DOHH2 (cell line): ENCODE measurements at regions not wholly inside any gene's neighbourhood (a gene's known extent, or its start where the extent isn't known, plus 50 kb on each side); places are given as distances from the start of the nearest gene placed in this dataset.

ENCODE experiments used
- H3F3A ChIP-seq: fragments of 200-600 bp; sonication (generic), shearing (Covaris generic); 2 replicates; pipeline ENCODE4 v1.6.0; 2016; ENCODE audit warnings: antibody characterized with exemption, mild to moderate bottlenecking; ENCODE audit not compliant: control insufficient read depth, insufficient read depth
- H3K27ac ChIP-seq: fragments of 200-600 bp; sonication (generic); 2 replicates; pipeline ENCODE4 v1.5.1; 2014; ENCODE audit warnings: low read depth, mild to moderate bottlenecking, low read length, moderate library complexity
- H3K27me3 ChIP-seq: fragments of 200-600 bp; sonication (generic); 2 replicates; pipeline ENCODE4 v1.6.1; 2014; ENCODE audit warnings: mild to moderate bottlenecking, low read length, mixed read lengths; ENCODE audit not compliant: control insufficient read depth
- H3K36me3 ChIP-seq: fragments of 200-600 bp; sonication (generic); 2 replicates; pipeline ENCODE4 v1.6.1; 2014; ENCODE audit warnings: mild to moderate bottlenecking, low read length, moderate library complexity, mixed read lengths; ENCODE audit not compliant: control insufficient read depth
- H3K4me1 ChIP-seq: fragments of 200-600 bp; sonication (generic); 2 replicates; pipeline ENCODE4 v1.6.1; 2014; ENCODE audit warnings: mild to moderate bottlenecking, low read length, mixed read lengths; ENCODE audit not compliant: control insufficient read depth
- H3K4me2 ChIP-seq: fragments of 200-600 bp; sonication (generic); 2 replicates; pipeline ENCODE4 v1.6.0; 2014; ENCODE audit warnings: mild to moderate bottlenecking, low read length, moderate library complexity
- H3K4me3 ChIP-seq: fragments of 200-600 bp; sonication (generic); 2 replicates; pipeline ENCODE4 v1.5.1; 2014; ENCODE audit warnings: mild to moderate bottlenecking, low read length, mixed read lengths
- H3K79me2 ChIP-seq: fragments of 200-600 bp; sonication (generic); 2 replicates; pipeline ENCODE4 v1.6.1; 2014; ENCODE audit warnings: mild to moderate bottlenecking, low read length, mixed read lengths; ENCODE audit not compliant: control insufficient read depth
- H3K9me2 ChIP-seq: fragments of 200-600 bp; sonication (generic); replicated peaks from 2 replicates; pipeline ENCODE4 v1.6.1; 2014; ENCODE audit warnings: mild to moderate bottlenecking, low read length, mixed read lengths; ENCODE audit not compliant: control insufficient read depth
- H3K9me3 ChIP-seq: fragments of 200-600 bp; sonication (generic); 2 replicates; pipeline ENCODE4 v1.6.1; 2014; ENCODE audit warnings: antibody characterized with exemption, low read length, mixed read lengths; ENCODE audit not compliant: control insufficient read depth, insufficient read depth
- H4K20me1 ChIP-seq: fragments of 200-600 bp; sonication (generic); 2 replicates; pipeline ENCODE4 v1.6.0; 2014; ENCODE audit warnings: low read depth, mild to moderate bottlenecking, antibody characterized with exemption, low read length, moderate library complexity; ENCODE audit not compliant: control insufficient read depth, insufficient read depth
- EZH2phosphoT487 ChIP-seq: fragments of 200-600 bp; sonication (generic); IDR thresholded peaks from 2 replicates; pipeline ENCODE4 v1.6.1; 2017; ENCODE audit warnings: borderline replicate concordance, mild to moderate bottlenecking, antibody characterized with exemption, low read length, moderate library complexity, mixed read lengths
- TF ChIP-seq, protein P1 (sequence below): fragments of 200-600 bp; sonication (generic); IDR thresholded peaks from one replicate; pipeline ENCODE4 v1.5.1; 2014; ENCODE audit warnings: antibody characterized with exemption, mild to moderate bottlenecking, low read depth, low read length; ENCODE audit not compliant: poor library complexity, severe bottlenecking

DNA sequence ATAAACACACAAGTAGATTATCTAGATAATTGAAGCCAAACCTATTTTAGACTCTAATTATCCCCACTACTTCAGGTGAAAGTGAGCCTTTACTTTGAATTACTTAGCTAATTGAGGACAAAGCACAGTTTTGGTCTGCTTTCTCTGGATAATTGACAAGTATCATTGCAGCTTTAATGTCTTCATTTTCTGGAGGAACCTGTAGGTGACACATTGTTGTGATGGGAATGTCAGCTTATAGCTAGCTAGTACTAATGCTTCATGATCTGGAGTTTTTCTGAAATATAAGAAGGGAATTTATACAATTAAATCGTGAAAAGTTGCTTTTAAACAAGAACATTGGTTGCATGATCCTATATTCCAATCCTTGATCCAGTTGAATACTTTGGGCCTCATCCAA lies 319.3 kb upstream of the CITED2 start:
- Histone ChIP-seq H4K20me1 (no peaks in the 10 kb centered on the region), H3K4me3 (no peak overlapping the region), H3F3A (no peaks in the 10 kb centered on the region), H3K9me2 (no peaks in the 10 kb centered on the region; the same call in 1 of the 2 replicates), H3K4me2 (no peak overlapping the region), H3K79me2 (no peaks in the 10 kb centered on the region), H3K36me3 (no peaks in the 10 kb centered on the region), H3K27ac (no peak overlapping the region), H3K4me1 (no peaks in the 10 kb centered on the region), H3K9me3 (no peaks in the 10 kb centered on the region), H3K27me3 (no peaks in the 10 kb centered on the region)
- TF ChIP-seq EZH2phosphoT487, result no peak
- TF ChIP-seq, protein P1, sequence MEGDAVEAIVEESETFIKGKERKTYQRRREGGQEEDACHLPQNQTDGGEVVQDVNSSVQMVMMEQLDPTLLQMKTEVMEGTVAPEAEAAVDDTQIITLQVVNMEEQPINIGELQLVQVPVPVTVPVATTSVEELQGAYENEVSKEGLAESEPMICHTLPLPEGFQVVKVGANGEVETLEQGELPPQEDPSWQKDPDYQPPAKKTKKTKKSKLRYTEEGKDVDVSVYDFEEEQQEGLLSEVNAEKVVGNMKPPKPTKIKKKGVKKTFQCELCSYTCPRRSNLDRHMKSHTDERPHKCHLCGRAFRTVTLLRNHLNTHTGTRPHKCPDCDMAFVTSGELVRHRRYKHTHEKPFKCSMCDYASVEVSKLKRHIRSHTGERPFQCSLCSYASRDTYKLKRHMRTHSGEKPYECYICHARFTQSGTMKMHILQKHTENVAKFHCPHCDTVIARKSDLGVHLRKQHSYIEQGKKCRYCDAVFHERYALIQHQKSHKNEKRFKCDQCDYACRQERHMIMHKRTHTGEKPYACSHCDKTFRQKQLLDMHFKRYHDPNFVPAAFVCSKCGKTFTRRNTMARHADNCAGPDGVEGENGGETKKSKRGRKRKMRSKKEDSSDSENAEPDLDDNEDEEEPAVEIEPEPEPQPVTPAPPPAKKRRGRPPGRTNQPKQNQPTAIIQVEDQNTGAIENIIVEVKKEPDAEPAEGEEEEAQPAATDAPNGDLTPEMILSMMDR, result no peak

DNA sequence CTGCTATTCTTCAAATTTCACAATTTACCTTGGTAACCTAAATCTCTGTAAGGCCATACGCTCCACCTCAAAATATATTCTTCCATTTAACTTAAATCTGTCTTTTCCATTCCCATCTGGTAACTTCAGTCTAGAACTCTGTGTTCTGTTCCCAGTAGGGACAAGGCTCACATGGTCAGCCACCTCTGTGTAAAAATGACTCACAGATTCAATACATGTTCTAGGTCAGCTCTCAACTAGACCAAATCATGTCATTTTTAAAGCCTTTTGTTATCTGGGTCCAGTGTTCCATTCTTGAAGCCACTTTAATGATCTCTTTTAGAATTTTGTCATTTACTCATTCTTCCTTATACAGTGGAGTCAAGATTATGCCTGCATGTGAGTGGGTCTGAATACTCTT lies 315.6 kb upstream of the CITED2 start:
- Histone ChIP-seq H3K4me2 (no peak overlapping the region), H3K9me2 (no peaks in the 10 kb centered on the region; the same call in 1 of the 2 replicates), H4K20me1 (no peaks in the 10 kb centered on the region), H3K9me3 (no peaks in the 10 kb centered on the region), H3F3A (no peaks in the 10 kb centered on the region), H3K4me3 (no peak overlapping the region), H3K27me3 (no peaks in the 10 kb centered on the region), H3K27ac (no peak overlapping the region), H3K4me1 (no peaks in the 10 kb centered on the region), H3K79me2 (no peaks in the 10 kb centered on the region), H3K36me3 (no peaks in the 10 kb centered on the region)
- TF ChIP-seq, protein P1, result no peak
- no peak for TF ChIP-seq EZH2phosphoT487

DNA sequence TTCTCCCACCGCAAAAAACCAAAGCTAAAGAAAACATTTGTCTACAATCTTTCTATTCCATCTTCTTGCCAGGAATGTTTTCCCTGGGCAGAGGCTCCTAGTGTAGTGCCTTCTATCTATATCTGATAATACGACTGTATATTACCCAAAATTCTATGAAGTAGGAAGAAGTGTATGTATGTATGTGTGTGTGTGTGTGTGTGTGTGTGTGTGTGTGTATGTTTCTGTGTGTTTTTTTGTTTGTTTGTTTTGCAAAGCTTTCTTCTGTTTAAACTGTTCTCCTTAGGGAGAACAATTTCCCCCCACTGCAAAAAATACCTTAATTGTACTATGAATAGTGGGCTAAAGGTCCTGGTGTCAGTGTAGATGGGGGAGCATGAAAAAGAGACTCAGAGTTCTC lies 312.6 kb upstream of the CITED2 start:
- Histone ChIP-seq H3K9me2 (no peaks in the 10 kb centered on the region; the same call in 1 of the 2 replicates), H3K79me2 (no peaks in the 10 kb centered on the region), H3K4me3 (no peak overlapping the region), H3K9me3 (no peaks in the 10 kb centered on the region), H3K27ac (no peak overlapping the region), H3K4me1 (no peaks in the 10 kb centered on the region), H4K20me1 (no peaks in the 10 kb centered on the region), H3K27me3 (no peaks in the 10 kb centered on the region), H3F3A (no peaks in the 10 kb centered on the region), H3K4me2 (no peak overlapping the region), H3K36me3 (no peaks in the 10 kb centered on the region)
- no peak for TF ChIP-seq EZH2phosphoT487
- TF ChIP-seq, protein P1, result no peak
